GM23248 (cell line): ENCODE measurements at regions not wholly inside any gene's neighbourhood (a gene's known extent, or its start where the extent isn't known, plus 50 kb on each side); places are given as distances from the start of the nearest gene placed in this dataset.

Source experiments
- EZH2 ChIP-seq: fragments of 200-600 bp; sonication (generic); IDR thresholded peaks from 2 replicates; pipeline ENCODE4 v1.6.1; 2018; ENCODE audit warnings: antibody characterized with exemption, mild to moderate bottlenecking; ENCODE audit not compliant: insufficient read depth, poor library complexity, severe bottlenecking
- EZH2phosphoT487 ChIP-seq: fragments of 200-600 bp; sonication (generic); IDR thresholded peaks from 2 replicates; pipeline ENCODE4 v1.6.1; 2018; ENCODE audit warnings: antibody characterized with exemption, moderate library complexity, mild to moderate bottlenecking, low read depth; ENCODE audit not compliant: insufficient read depth

DNA sequence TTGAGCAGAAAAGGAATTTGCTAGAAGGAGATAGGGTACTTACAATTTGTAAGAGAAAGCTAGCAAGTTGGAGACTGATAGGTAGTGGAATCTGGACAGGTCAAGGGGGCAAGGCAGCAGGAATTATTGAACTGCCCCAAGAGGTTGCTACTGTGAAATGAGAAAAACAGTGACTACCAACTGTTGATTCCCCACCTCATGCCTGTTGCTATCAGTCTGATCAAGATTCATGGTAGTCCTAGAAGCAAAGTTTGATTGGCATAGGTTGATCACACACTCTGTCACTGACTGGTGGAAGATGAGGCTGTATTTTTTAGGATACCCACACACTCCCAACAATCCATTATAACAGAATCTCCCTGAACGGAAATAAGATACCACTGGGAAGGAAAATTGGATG lies 89.4 kb upstream of the IGF1 start:
- TF ChIP-seq EZH2 = no peak
- TF ChIP-seq EZH2phosphoT487 = no peak
